PC-9 (cell line): ENCODE measurements at regions not wholly inside any gene's neighbourhood (a gene's known extent, or its start where the extent isn't known, plus 50 kb on each side); places are given as distances from the start of the nearest gene placed in this dataset.

Source experiments
- BruUV-seq: library from RNA; stranded (reverse); fragments of 400-500 nt; replicated peaks from 2 replicates; lab custom pipeline; 2021; lab: Mats Ljungman, UMichigan
- CTCF ChIA-PET: fragments of 300-600 bp; sonication (Branson Sonifier 250); formaldehyde crosslinking; loops from one replicate; lab custom pipeline; 2022; ENCODE audit warnings: antibody characterized with exemption; lab: Charles Lee
- POLR2A ChIA-PET: fragments of 300-600 bp; sonication (Branson Sonifier 250); formaldehyde crosslinking; loops from one replicate; lab custom pipeline; 2022; ENCODE audit warnings: antibody characterized with exemption; ENCODE audit not compliant: unreplicated experiment; lab: Charles Lee
- DNase-seq, 2 experiments: peaks; one replicate each; pipeline versions ENCODE4 v3.0.0 to v3.0.0-alpha.2; 2015 to 2022; ENCODE audit warnings: mixed read lengths in 1 of 2
- H2AFZ ChIP-seq: fragments of 200-600 bp; sonication (generic); 2 replicates; pipeline ENCODE4 v1.8.1; 2017; ENCODE audit warnings: antibody characterized with exemption
- H3F3A ChIP-seq: fragments of 200-600 bp; sonication (generic); 2 replicates; pipeline ENCODE4 v1.8.1; 2017; ENCODE audit warnings: antibody characterized with exemption, mild to moderate bottlenecking, low read depth; ENCODE audit not compliant: insufficient read depth
- H3K27ac ChIP-seq: fragments of 200-600 bp; sonication (generic); 2 replicates; pipeline ENCODE4 v1.6.1; 2016; ENCODE audit warnings: mixed run types
- H3K27me3 ChIP-seq: fragments of 200-600 bp; sonication (generic); 2 replicates; pipeline ENCODE4 v1.6.1; 2016; ENCODE audit warnings: low read depth, mixed run types; ENCODE audit not compliant: insufficient read depth
- H3K36me3 ChIP-seq: fragments of 200-600 bp; sonication (generic); 2 replicates; pipeline ENCODE4 v1.6.1; 2016; ENCODE audit warnings: low read depth, mixed run types
- H3K4me1 ChIP-seq: fragments of 200-600 bp; sonication (generic); replicated peaks from 2 replicates; pipeline ENCODE4 v1.6.1; 2016; ENCODE audit warnings: mixed run types; ENCODE audit not compliant: insufficient read depth
- H3K4me2 ChIP-seq: fragments of 200-600 bp; sonication (generic); 2 replicates; pipeline ENCODE4 v1.6.1; 2017; ENCODE audit warnings: mixed run types
- H3K4me3 ChIP-seq: fragments of 200-600 bp; sonication (generic); 2 replicates; pipeline ENCODE4 v1.6.1; 2016; ENCODE audit warnings: mixed run types
- H3K79me2 ChIP-seq: fragments of 200-600 bp; sonication (generic); 2 replicates; pipeline ENCODE4 v1.6.1; 2017; ENCODE audit warnings: low read depth, mixed run types
- H3K9me2 ChIP-seq: fragments of 200-600 bp; sonication (generic); 2 replicates; pipeline ENCODE4 v1.8.1; 2017; ENCODE audit warnings: mild to moderate bottlenecking; ENCODE audit not compliant: insufficient read depth
- H3K9me3 ChIP-seq: fragments of 200-600 bp; sonication (generic); 2 replicates; pipeline ENCODE4 v1.8.1; 2016; ENCODE audit warnings: low read depth; ENCODE audit not compliant: insufficient read depth
- H4K20me1 ChIP-seq: fragments of 200-600 bp; sonication (generic); 2 replicates; pipeline ENCODE4 v1.8.1; 2017; ENCODE audit not compliant: insufficient read depth
- CTCF ChIP-seq: fragments of 200-600 bp; sonication (generic); conservative IDR thresholded peaks from 2 replicates; pipeline ENCODE4 v1.6.1; 2017; ENCODE audit warnings: mixed run types, antibody characterized with exemption, mild to moderate bottlenecking, moderate library complexity
- EZH2 ChIP-seq: fragments of 200-600 bp; sonication (generic); IDR thresholded peaks from 2 replicates; pipeline ENCODE4 v1.8.0; 2017; ENCODE audit warnings: antibody characterized with exemption, low read depth
- intact Hi-C: fragments of 100-400 bp; cut with micrococcal nuclease; formaldehyde crosslinking; loops from one replicate; pipeline ENCODE4 v1.10.0; 2022; ENCODE audit not compliant: unreplicated experiment

GRCh38 chr9:82560036-82560435 is 502.9 kb downstream of the RASEF start:
- Histone ChIP-seq H3K9me2 (no peaks in the 10 kb centered on the region), H2AFZ (no peak overlapping the region), H4K20me1 (no peaks in the 10 kb centered on the region), H3K9me3 (no peaks in the 10 kb centered on the region), H3K27ac (no peak overlapping the region), H3K36me3 (no peaks in the 10 kb centered on the region), H3K4me1 (no peaks in the 10 kb centered on the region), H3K4me3 (no peak overlapping the region), H3F3A (no peaks in the 10 kb centered on the region), H3K27me3 (no peaks in the 10 kb centered on the region), H3K79me2 (no peaks in the 10 kb centered on the region), H3K4me2 (no peak overlapping the region)
- CTCF ChIA-PET, result no interaction called here
- POLR2A ChIA-PET, result no interaction called here
- no peak for TF ChIP-seq EZH2
- no peak for TF ChIP-seq CTCF
- intact Hi-C loops, result no loop called here
- DNase-seq, result no peak
- no TSS peak for BruUV-seq

GRCh38 chr9:82560457-82560904 is 502.5 kb downstream of the RASEF start:
- Histone ChIP-seq H3K9me3 (no peaks in the 10 kb centered on the region), H4K20me1 (no peaks in the 10 kb centered on the region), H3K4me3 (no peak overlapping the region), H3K36me3 (no peaks in the 10 kb centered on the region), H3K9me2 (no peaks in the 10 kb centered on the region), H3K27me3 (no peaks in the 10 kb centered on the region), H3K79me2 (no peaks in the 10 kb centered on the region), H3K27ac (no peak overlapping the region), H2AFZ (no peak overlapping the region), H3K4me2 (no peak overlapping the region), H3K4me1 (no peaks in the 10 kb centered on the region), H3F3A (no peaks in the 10 kb centered on the region)
- no TSS peak for BruUV-seq
- TF ChIP-seq CTCF (no peak), EZH2 (no peak)
- intact Hi-C loops, result no loop called here
- POLR2A ChIA-PET, result no interaction called here
- DNase-seq, result no peak
- CTCF ChIA-PET, result no interaction called here

- no peaks in the 10 kb centered on the region for H3K9me3 ChIP-seq
- no peak overlapping the region for H3K4me3 ChIP-seq
- no TSS peak for BruUV-seq
- no peaks in the 10 kb centered on the region for H3F3A ChIP-seq
- no peaks in the 10 kb centered on the region for H3K9me2 ChIP-seq
- H3K27me3 ChIP-seq, result no peaks in the 10 kb centered on the region
- DNase-seq, result no peak
- intact Hi-C loops, result no loop called here
- no peak overlapping the region for H2AFZ ChIP-seq
- ChIA-PET CTCF (no interaction called here), POLR2A (no interaction called here)
- no peaks in the 10 kb centered on the region for H4K20me1 ChIP-seq
- TF ChIP-seq EZH2 (no peak), CTCF (no peak)
- no peaks in the 10 kb centered on the region for H3K4me1 ChIP-seq
- no peaks in the 10 kb centered on the region for H3K79me2 ChIP-seq
- H3K36me3 ChIP-seq, result no peaks in the 10 kb centered on the region
- H3K4me2 ChIP-seq, result no peak overlapping the region
- H3K27ac ChIP-seq, result no peak overlapping the region
These were observed 499.8 kb downstream of the RASEF start for GRCh38 chr9:82563094-82563493.
